Stimulated activated effector memory CD8-positive, alpha-beta T cell treated with anti-CD3 and anti-CD28 coated beads, Interleukin-12 subunit alpha, Interleukin-12 subunit beta, amount 100 ng/mL, for 72 hours (primary cell): ENCODE measurements at regions not wholly inside any gene's neighbourhood (a gene's known extent, or its start where the extent isn't known, plus 50 kb on each side); places are given as distances from the start of the nearest gene placed in this dataset.
A peak's percentile ranks its signal among the peaks of the same experiment; 100 is the strongest.
"Not testable (repeated sequence)": the region's sequence is repeated elsewhere in the genome, so short reads cannot be mapped to it uniquely, and the experiment has no call there.

Experiments
- ATAC-seq: fragments of 150-1000 bp; cut with Tn5 transposase; 2 replicates; pipeline ENCODE4 v1.10.0; 2021
- DNase-seq, 2 donors: peaks; one replicate each; pipeline ENCODE4 v3.0.0; 2021 to 2022; ENCODE audit warnings: low spot score in 2 of 2
- H3K27ac Mint-ChIP-seq: one replicate; pipeline ENCODE4 v1.8.0; 2022; ENCODE audit warnings: mild to moderate bottlenecking, mixed read lengths
- H3K36me3 Mint-ChIP-seq: one replicate; pipeline ENCODE4 v1.8.0; 2022; ENCODE audit warnings: mild to moderate bottlenecking, mixed read lengths
- H3K4me1 Mint-ChIP-seq: one replicate; pipeline ENCODE4 v1.8.0; 2022; ENCODE audit warnings: mixed read lengths
- H3K4me3 Mint-ChIP-seq: one replicate; pipeline ENCODE4 v1.8.0; 2022; ENCODE audit warnings: mild to moderate bottlenecking, mixed read lengths
- H3K9me3 Mint-ChIP-seq: one replicate; pipeline ENCODE4 v1.8.0; 2022; ENCODE audit warnings: mixed read lengths

GRCh38 chr10:130928306-130928705 is 383.2 kb downstream of the TCERG1L start:
- no peak for ATAC-seq
- Mint-ChIP-seq H3K4me3 (no peak overlapping the region), H3K4me1 (no peaks in the 10 kb centered on the region), H3K36me3 (no peaks in the 10 kb centered on the region), H3K27ac (no peak overlapping the region), H3K9me3 (peaks cover 3% of the 10 kb centered on the region)
- DNase-seq = no peak

DNA sequence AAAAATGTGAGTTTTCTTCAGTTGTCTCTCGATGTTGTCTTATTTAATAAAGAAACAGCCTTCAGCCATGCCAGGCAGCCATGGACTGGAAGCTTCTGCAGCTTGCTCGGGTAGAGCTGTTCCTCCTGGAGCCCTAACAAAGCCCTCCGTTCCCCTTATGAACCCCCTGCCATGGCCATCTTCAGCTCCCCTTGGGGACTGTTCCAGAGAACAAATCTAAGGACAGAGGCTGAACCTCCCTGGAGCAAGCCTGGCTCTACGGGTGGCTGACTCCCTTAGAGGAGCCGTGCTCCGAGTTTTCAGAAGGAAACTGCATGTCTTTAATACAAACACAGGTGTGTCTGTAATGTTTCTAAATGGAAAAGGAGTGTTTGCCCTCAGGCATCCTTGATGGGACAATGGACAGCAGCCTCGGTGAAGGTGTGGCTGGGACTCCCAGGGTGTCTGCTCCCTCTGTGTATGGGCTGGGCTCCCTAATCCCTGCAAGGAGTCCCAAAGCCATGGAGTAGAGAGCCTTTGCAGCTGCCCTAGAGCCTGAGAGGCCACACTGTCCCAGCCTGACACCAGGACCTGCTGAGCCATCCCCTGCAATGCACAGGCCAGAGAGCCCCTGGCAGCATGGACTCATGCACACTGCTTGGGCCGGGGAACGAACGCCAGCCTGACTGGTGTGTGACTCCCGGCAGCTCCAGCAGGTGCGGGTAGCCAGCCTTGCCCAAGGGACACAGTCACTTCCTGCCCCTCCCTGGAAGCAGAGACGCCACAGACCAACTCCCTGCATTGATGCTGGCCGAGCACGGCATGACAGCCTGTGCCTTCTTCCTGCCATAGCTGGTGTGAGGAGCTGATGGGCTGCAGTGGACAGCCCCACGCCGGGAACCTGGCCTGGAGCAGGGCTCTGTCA is 381.8 kb downstream of the TCERG1L start:
- Mint-ChIP-seq H3K4me1 (no peaks in the 10 kb centered on the region), H3K4me3 (no peak overlapping the region), H3K9me3 (peaks cover 3% of the 10 kb centered on the region), H3K36me3 (no peaks in the 10 kb centered on the region), H3K27ac (no peak overlapping the region)
- DNase-seq (no peak), ATAC-seq (peak; percentile 5)

GRCh38 chr10:130930821-130931220 is 380.7 kb downstream of the TCERG1L start:
- Mint-ChIP-seq H3K36me3 (no peaks in the 10 kb centered on the region), H3K27ac (no peak overlapping the region), H3K9me3 (peaks cover 3% of the 10 kb centered on the region), H3K4me1 (no peaks in the 10 kb centered on the region), H3K4me3 (no peak overlapping the region)
- no peak for ATAC-seq
- no peak for DNase-seq

- H3K4me1 Mint-ChIP-seq = no peaks in the 10 kb centered on the region
- H3K36me3 Mint-ChIP-seq = no peaks in the 10 kb centered on the region
- no peak overlapping the region for H3K4me3 Mint-ChIP-seq
- peaks cover 3% of the 10 kb centered on the region for H3K9me3 Mint-ChIP-seq
- no peak for ATAC-seq
- no peak for DNase-seq
- H3K27ac Mint-ChIP-seq = no peak overlapping the region
These were observed 380.3 kb downstream of the TCERG1L start for GRCh38 chr10:130931256-130931655.

DNA sequence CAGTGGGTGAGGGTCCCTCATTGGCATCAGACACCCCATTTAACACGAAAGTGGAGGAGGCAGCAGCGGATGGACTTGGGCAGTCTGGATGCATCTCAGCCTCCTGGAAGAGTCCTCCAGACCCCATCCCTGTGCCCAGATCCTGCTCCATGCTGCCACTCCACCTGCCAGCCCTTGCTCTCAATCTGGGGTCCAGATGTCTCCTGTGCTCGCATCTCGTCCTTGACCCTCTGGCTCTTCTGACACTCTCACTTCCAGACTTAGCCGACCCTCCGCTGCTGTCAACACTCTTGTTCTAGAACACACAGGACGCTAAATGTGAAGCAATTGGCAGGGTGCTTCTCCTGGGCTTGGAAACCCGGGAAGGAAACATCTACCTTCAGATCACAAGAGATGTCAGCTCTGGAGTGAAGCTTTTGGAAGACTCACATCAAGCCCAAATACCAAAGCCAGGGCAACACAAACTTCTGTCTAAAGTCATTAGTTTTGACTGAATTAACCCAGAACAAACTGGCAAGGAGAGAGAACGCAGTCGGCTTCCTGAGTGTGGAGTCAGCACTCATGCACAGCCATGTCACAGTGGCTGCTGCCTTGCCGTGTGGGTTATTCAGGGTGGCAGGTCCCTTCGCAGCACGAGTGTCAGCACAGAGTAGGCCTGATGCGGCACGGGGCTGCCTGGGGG is 379.1 kb downstream of the TCERG1L start:
- no peaks in the 10 kb centered on the region for H3K4me1 Mint-ChIP-seq
- ATAC-seq (no peak), DNase-seq (no peak)
- H3K36me3 Mint-ChIP-seq = no peaks in the 10 kb centered on the region
- no peak overlapping the region for H3K27ac Mint-ChIP-seq
- H3K9me3 Mint-ChIP-seq = peaks cover 3% of the 10 kb centered on the region
- no peak overlapping the region for H3K4me3 Mint-ChIP-seq

- no peaks in the 10 kb centered on the region for H3K36me3 Mint-ChIP-seq
- DNase-seq (no peak), ATAC-seq (no peak)
- no peaks in the 10 kb centered on the region for H3K4me1 Mint-ChIP-seq
- H3K9me3 Mint-ChIP-seq = peaks cover 3% of the 10 kb centered on the region
- H3K27ac Mint-ChIP-seq = no peak overlapping the region
- no peak overlapping the region for H3K4me3 Mint-ChIP-seq
These were observed 378.5 kb downstream of the TCERG1L start for GRCh38 chr10:130933008-130933390.

GRCh38 chr10:130934293-130935127 is 377.0 kb downstream of the TCERG1L start:
- DNase-seq (no peak), ATAC-seq (no peak)
- Mint-ChIP-seq H3K4me3 (no peak overlapping the region), H3K27ac (no peak overlapping the region), H3K4me1 (no peaks in the 10 kb centered on the region), H3K9me3 (peaks cover 3% of the 10 kb centered on the region), H3K36me3 (no peaks in the 10 kb centered on the region)

DNA sequence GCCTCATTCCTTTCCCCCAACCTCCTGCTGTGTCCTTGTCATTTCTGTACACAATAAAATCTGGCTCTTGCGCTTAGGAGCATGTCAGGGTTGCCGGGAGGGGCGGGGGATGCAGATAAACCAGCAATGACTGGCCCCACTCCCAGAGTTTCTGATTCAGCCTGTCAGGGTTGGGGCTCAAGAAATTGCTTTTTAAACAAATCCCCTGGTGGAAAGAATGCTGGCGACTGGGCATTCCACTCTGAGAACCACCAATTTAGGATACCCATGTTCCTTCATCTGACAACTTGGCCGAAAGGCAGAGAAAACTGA is 376.4 kb downstream of the TCERG1L start:
- H3K36me3 Mint-ChIP-seq = no peaks in the 10 kb centered on the region
- no peak overlapping the region for H3K27ac Mint-ChIP-seq
- no peak for ATAC-seq
- no peak overlapping the region for H3K4me3 Mint-ChIP-seq
- no peak for DNase-seq
- peaks cover 3% of the 10 kb centered on the region for H3K9me3 Mint-ChIP-seq
- H3K4me1 Mint-ChIP-seq = no peaks in the 10 kb centered on the region

DNA sequence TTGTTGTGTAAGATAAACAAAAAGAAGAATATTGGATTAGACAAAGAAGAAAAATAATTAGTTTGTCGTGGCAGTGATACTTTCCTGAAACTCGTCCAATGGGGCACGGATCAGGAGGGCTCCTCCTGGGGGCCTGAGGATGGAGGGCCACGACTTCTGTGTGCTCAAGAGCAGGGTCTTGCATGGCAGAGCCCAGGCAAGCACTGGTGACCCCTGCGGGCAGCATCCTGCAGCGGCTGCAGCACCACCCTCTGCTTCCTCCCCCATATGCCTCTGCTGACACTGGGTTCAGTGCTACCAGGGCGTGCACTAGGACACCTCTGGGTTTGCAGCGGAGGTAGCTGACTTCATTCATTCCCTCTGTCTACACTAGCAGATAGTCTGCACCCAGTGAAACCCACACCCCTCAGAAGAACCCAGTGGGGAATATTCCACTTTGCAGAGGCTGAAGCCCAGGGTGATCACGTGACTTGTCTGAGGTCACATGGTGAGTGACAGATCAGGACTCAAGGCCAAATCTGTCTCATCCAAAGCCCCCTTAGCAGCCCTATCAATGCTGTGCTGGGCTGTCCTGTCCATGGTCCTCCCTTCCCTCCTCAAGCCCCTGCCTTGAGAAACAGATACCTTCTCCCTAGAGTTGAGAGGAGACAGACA is 375.5 kb downstream of the TCERG1L start:
- ATAC-seq = no peak
- Mint-ChIP-seq H3K27ac (no peak overlapping the region), H3K9me3 (peaks cover 3% of the 10 kb centered on the region), H3K36me3 (no peaks in the 10 kb centered on the region), H3K4me1 (no peaks in the 10 kb centered on the region), H3K4me3 (no peak overlapping the region)
- DNase-seq = no peak

GRCh38 chr10:130936851-130937250 is 374.7 kb downstream of the TCERG1L start:
- H3K27ac Mint-ChIP-seq = no peak overlapping the region
- no peak overlapping the region for H3K4me3 Mint-ChIP-seq
- no peaks in the 10 kb centered on the region for H3K4me1 Mint-ChIP-seq
- no peaks in the 10 kb centered on the region for H3K9me3 Mint-ChIP-seq
- DNase-seq (no peak), ATAC-seq (no peak)
- H3K36me3 Mint-ChIP-seq = no peaks in the 10 kb centered on the region

- Mint-ChIP-seq H3K36me3 (no peaks in the 10 kb centered on the region), H3K9me3 (no peaks in the 10 kb centered on the region), H3K27ac (no peak overlapping the region), H3K4me1 (no peaks in the 10 kb centered on the region), H3K4me3 (no peak overlapping the region)
- DNase-seq = no peak
- no peak for ATAC-seq
These were observed 373.5 kb downstream of the TCERG1L start for GRCh38 chr10:130938051-130938450.

DNA sequence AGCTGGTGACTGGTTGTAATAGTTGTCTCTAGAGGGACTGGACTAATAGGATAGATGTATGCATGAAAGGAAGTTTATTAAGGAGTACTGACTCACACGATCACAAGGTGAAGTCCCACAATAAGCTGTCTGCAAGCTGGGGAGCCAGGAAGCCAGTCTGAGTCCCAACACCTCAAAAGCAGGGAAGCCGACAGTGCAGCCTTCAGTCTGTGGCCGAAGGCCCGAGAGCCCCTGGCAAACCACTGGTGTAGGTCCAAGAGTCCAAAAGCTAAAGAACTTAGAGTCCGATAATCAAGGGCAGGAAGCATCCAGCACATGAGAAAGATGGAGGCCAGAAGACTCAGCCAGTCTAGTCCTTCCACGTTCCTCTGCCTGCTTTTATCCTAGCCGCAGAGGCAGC is 372.6 kb downstream of the TCERG1L start:
- H3K36me3 Mint-ChIP-seq, H3K27ac Mint-ChIP-seq, H3K4me3 Mint-ChIP-seq, H3K4me1 Mint-ChIP-seq, ATAC-seq, H3K9me3 Mint-ChIP-seq, DNase-seq: not testable (repeated sequence)

DNA sequence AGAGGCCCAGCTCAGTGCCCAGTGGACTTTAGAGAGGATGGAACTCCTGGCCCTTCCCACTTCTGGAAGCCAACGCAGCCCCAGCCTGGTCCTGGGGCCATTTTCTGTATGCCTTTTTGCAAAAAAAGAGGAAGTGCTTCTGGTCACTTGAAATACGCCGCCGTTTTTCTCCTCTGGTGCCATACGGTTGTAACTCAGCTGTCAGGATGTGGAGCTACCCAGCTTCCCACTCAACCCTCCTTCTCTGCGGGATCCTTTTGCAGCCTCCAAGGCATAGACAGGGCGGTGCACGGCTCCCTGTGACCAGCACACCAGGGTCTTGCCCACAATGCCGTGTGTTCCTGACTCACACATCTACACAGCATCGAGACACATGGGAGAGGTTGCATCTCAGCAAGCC is 369.6 kb downstream of the TCERG1L start:
- H3K4me1 Mint-ChIP-seq = no peaks in the 10 kb centered on the region
- ATAC-seq (no peak), DNase-seq (no peak)
- no peak overlapping the region for H3K4me3 Mint-ChIP-seq
- H3K9me3 Mint-ChIP-seq = no peaks in the 10 kb centered on the region
- H3K27ac Mint-ChIP-seq = no peak overlapping the region
- no peaks in the 10 kb centered on the region for H3K36me3 Mint-ChIP-seq

DNA sequence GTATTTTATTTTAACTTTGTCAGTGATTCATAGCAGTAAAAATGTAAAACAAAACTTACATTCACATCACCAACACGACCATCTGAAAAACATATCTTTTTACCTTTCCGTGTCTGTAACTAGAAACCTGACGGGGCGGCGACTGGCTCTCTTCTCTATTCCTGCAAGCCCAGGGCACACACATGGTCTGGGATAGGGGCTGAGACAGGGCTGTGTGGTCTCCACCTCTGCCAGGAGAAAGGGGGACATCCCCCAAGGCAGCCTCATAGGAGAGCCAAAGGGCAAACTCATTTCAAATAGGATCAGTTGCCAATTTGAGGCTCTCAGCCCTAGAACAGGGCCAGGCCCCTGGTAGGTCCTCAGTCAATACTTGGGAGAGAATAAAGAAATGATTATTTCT is 359.4 kb downstream of the TCERG1L start:
- Mint-ChIP-seq H3K4me1 (no peaks in the 10 kb centered on the region), H3K36me3 (no peaks in the 10 kb centered on the region), H3K4me3 (no peak overlapping the region), H3K27ac (no peak overlapping the region), H3K9me3 (peaks cover 2% of the 10 kb centered on the region)
- ATAC-seq (no peak), DNase-seq (no peak)

- no peak overlapping the region for H3K27ac Mint-ChIP-seq
- H3K4me3 Mint-ChIP-seq = no peak overlapping the region
- H3K9me3 Mint-ChIP-seq = peaks cover 2% of the 10 kb centered on the region
- no peak for ATAC-seq
- no peaks in the 10 kb centered on the region for H3K4me1 Mint-ChIP-seq
- DNase-seq = no peak
- no peaks in the 10 kb centered on the region for H3K36me3 Mint-ChIP-seq
These were observed 357.1 kb downstream of the TCERG1L start for GRCh38 chr10:130954326-130954905.
